SK-N-MC (cell line): ENCODE measurements at regions not wholly inside any gene's neighbourhood (a gene's known extent, or its start where the extent isn't known, plus 50 kb on each side); places are given as distances from the start of the nearest gene placed in this dataset.

Source experiments
- EZH2 ChIP-seq: fragments of 200-600 bp; sonication (generic); IDR thresholded peaks from one replicate; pipeline ENCODE4 v1.6.1; 2017; ENCODE audit warnings: antibody characterized with exemption
- FOXP2 ChIP-seq: optimal IDR thresholded peaks from 2 replicates; pipeline ENCODE3; 2011; ENCODE audit warnings: mild to moderate bottlenecking, moderate library complexity; ENCODE audit not compliant: insufficient read depth; ENCODE audit errors: extremely low read length, control extremely low read depth
- POLR2AphosphoS5 ChIP-seq: IDR thresholded peaks from 2 replicates; pipeline ENCODE4 v1.6.1; 2012; ENCODE audit warnings: mild to moderate bottlenecking, low read depth, low read length, borderline replicate concordance

GRCh38 chr9:88676644-88677043 lies 141.7 kb downstream of the NXNL2 start:
- TF ChIP-seq EZH2 (no peak), POLR2AphosphoS5 (no peak), FOXP2 (no peak)
